HG02852 (cell line): ENCODE measurements at regions not wholly inside any gene's neighbourhood (a gene's known extent, or its start where the extent isn't known, plus 50 kb on each side); places are given as distances from the start of the nearest gene placed in this dataset.

Source experiments
- ATAC-seq: cut with Tn5 transposase; IDR thresholded peaks from one replicate; pipeline ENCODE4 v1.9.1; 2021; ENCODE audit warnings: mild to moderate bottlenecking, moderate library complexity; ENCODE audit not compliant: unreplicated experiment

GRCh38 chr14:98731286-98731685 lies 540.7 kb downstream of the BCL11B start:
- ATAC-seq = no peak

- ATAC-seq = no peak
Measured at GRCh38 chr14:98731701-98732100, 540.3 kb downstream of the BCL11B start.

GRCh38 chr14:98733536-98733935 lies 538.5 kb downstream of the BCL11B start:
- ATAC-seq = no peak

- ATAC-seq = no peak
Measured at GRCh38 chr14:98736701-98737338, 535.2 kb downstream of the BCL11B start.

GRCh38 chr14:98741523-98741922 lies 530.5 kb downstream of the BCL11B start:
- no peak for ATAC-seq

- no peak for ATAC-seq
Measured at GRCh38 chr14:98742001-98742400, 530.0 kb downstream of the BCL11B start.

GRCh38 chr14:98743536-98743935 lies 528.5 kb downstream of the BCL11B start:
- ATAC-seq = no peak

- ATAC-seq = no peak
Measured at GRCh38 chr14:98748966-98749365, 523.0 kb downstream of the BCL11B start.

- ATAC-seq = no peak
Measured at GRCh38 chr14:98751110-98751509, 520.9 kb downstream of the BCL11B start.

- no peak for ATAC-seq
Measured at GRCh38 chr14:98752660-98753059, 519.3 kb downstream of the BCL11B start.

GRCh38 chr14:98754343-98755020 lies 517.5 kb downstream of the BCL11B start:
- no peak for ATAC-seq

GRCh38 chr14:98756749-98757148 lies 515.2 kb downstream of the BCL11B start:
- no peak for ATAC-seq

GRCh38 chr14:98758440-98758839 lies 513.6 kb downstream of the BCL11B start:
- ATAC-seq = no peak

GRCh38 chr14:98761993-98762392 lies 510.0 kb downstream of the BCL11B start:
- no peak for ATAC-seq

GRCh38 chr14:98766818-98767217 lies 505.2 kb downstream of the BCL11B start:
- no peak for ATAC-seq

GRCh38 chr14:98769326-98769725 lies 502.7 kb downstream of the BCL11B start:
- no peak for ATAC-seq

- ATAC-seq = no peak
Measured at GRCh38 chr14:98770151-98770550, 501.8 kb downstream of the BCL11B start.

GRCh38 chr14:98773814-98774213 lies 498.2 kb downstream of the BCL11B start:
- no peak for ATAC-seq

GRCh38 chr14:98775892-98776291 lies 496.1 kb downstream of the BCL11B start:
- ATAC-seq = no peak

GRCh38 chr14:98782062-98782461 lies 489.9 kb downstream of the BCL11B start:
- ATAC-seq = no peak

- no peak for ATAC-seq
Measured at GRCh38 chr14:98785578-98785977, 486.4 kb downstream of the BCL11B start.

- ATAC-seq = no peak
Measured at GRCh38 chr14:98786456-98786855, 485.5 kb downstream of the BCL11B start.

- ATAC-seq = no peak
Measured at GRCh38 chr14:98791661-98792060, 480.3 kb downstream of the BCL11B start.
